Ovary (tissue), 3 donors: ENCODE measurements at regions not wholly inside any gene's neighbourhood (a gene's known extent, or its start where the extent isn't known, plus 50 kb on each side); places are given as distances from the start of the nearest gene placed in this dataset.
"Not testable (repeated sequence)": the region's sequence is repeated elsewhere in the genome, so short reads cannot be mapped to it uniquely, and the experiment has no call there.

ENCODE experiments used
- CTCF ChIP-seq, 3 donors: fragments of 450-650 bp in 2 of 3; fragments of 200-600 bp in 1 of 3; IDR thresholded peaks; one replicate each; pipeline versions ENCODE4 v1.5.1 to v1.8.0; 2016 to 2022; ENCODE audit warnings: antibody characterized with exemption in 3 of 3, mild to moderate bottlenecking in 1 of 3
- POLR2A ChIP-seq: fragments of 450-650 bp; IDR thresholded peaks from one replicate; pipeline ENCODE4 v1.6.1; 2017; ENCODE audit warnings: antibody characterized with exemption, mild to moderate bottlenecking, moderate library complexity
- donor health status: DM: no; HTN: no; CAD: no.

GRCh38 chr7:76686277-76686676 lies 59.2 kb upstream of the POMZP3 start:
- TF ChIP-seq CTCF (IDR thresholded peaks at IDR 0.05); POLR2A: not testable (repeated sequence)
